ENCODE measurements at regions not wholly inside any gene's neighbourhood (a gene's known extent, or its start where the extent isn't known, plus 50 kb on each side); places are given as distances from the start of the nearest gene placed in this dataset.

- TF ChIP-seq CTCF (IDR thresholded peaks at IDR 0.05; ENCODE audit: low read length): no peak
- no peak for TF ChIP-seq EZH2 (optimal IDR thresholded peaks at IDR 0.05; ENCODE audit: low read depth, low read length)
- TF ChIP-seq EZH2phosphoT487 (IDR thresholded peaks at IDR 0.05; ENCODE audit: low read length): no peak
These were observed 97.8 kb upstream of the PPP2R2D start for GRCh38 chr10:131802996-131803395.

Measured in MM.1S (cell line).